Psoas muscle (tissue), 7 donors: ENCODE measurements at regions not wholly inside any gene's neighbourhood (a gene's known extent, or its start where the extent isn't known, plus 50 kb on each side); places are given as distances from the start of the nearest gene placed in this dataset.

Source experiments
- ATAC-seq, 4 donors: fragments of 200-7000 bp; cut with Tn5 transposase; one replicate each; pipeline ENCODE4 v1.9.1; 2020; ENCODE audit warnings: moderate library complexity in 3 of 4, mild to moderate bottlenecking in 2 of 4
- DNase-seq, 2 donors: peaks; one replicate each; pipeline ENCODE4 v3.0.0-alpha.2; 2020
- H3K27ac ChIP-seq: fragments of 200-600 bp; one replicate; pipeline ENCODE4 v1.8.0; 2022
- H3K27me3 ChIP-seq, 3 donors: fragments of 200-600 bp in 1 of 3; one replicate each; pipeline versions ENCODE4 v1.6.1 to v1.8.0; 2013 to 2022; ENCODE audit warnings: low read length in 2 of 3, mild to moderate bottlenecking in 2 of 3, moderate library complexity in 1 of 3; ENCODE audit not compliant: insufficient read depth in 3 of 3
- H3K36me3 ChIP-seq, 2 donors: fragments of 200-600 bp in 1 of 2; one replicate each; pipeline versions ENCODE4 v1.6.1 to v1.8.0; 2013 to 2022; ENCODE audit warnings: low read depth in 1 of 2, mild to moderate bottlenecking in 1 of 2, moderate library complexity in 1 of 2; ENCODE audit not compliant: insufficient read depth in 1 of 2
- H3K4me1 ChIP-seq: fragments of 200-600 bp; one replicate; pipeline ENCODE4 v1.8.0; 2022
- H3K4me3 ChIP-seq: fragments of 200-600 bp; one replicate; pipeline ENCODE4 v1.8.0; 2022; ENCODE audit warnings: mild to moderate bottlenecking
- H3K9me3 ChIP-seq: fragments of 200-600 bp; one replicate; pipeline ENCODE4 v1.8.0; 2022
- WGBS, 3 donors: extraction: QIAGEN DNeasy Blood & Tissue Kit; methylation state at CpG; one replicate each; pipeline versions ENCODE4 v1.1.6 to v1.1.7; 2013; 5-methylcytosine and 5-hydroxymethylcytosine counted together
- intact Hi-C, 2 donors: fragments of 100-400 bp; cut with DNase I; formaldehyde crosslinking; loops; one replicate each; pipeline versions ENCODE4 v1.11.0 to v1.14.2; 2022
- TF ChIP-seq, protein P1 (sequence below): fragments of 200-600 bp; IDR thresholded peaks from one replicate; pipeline ENCODE4 v1.8.0; 2022; ENCODE audit warnings: antibody characterized with exemption
- donor health status: healthy with polysubstance abuse.
- donor health status: DM: no; HTN: no; CAD: no; lungs with moderate emphysema.
- donor health status: Bipolar disorder and iron deficiency.
- donor health status: healthy.
- donor health status: DM: yes; HTN: yes; CAD: no.
- donor health status: DM: no; HTN: no; CAD: no.
- donor health status: DM: yes; HTN: yes; CAD: no.

DNA sequence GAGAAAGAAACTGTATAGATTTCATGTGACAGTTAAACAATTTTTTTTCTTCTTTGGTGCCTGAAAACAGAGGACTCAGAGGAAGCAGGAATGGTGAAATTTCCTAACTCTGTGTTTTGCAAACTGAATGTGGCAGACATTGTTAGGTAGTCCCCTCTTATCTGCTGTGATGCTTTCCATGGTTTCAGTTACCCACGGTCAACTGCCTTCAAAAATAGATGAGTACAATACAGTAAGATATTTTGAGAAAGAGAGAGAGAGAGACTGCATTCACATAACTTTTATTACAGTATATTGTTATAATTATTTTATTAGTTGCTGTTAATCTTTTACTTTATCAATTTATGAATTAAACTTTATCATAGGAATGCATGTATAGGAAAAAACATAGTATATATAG is 627.2 kb downstream of the CCDC171 start:
- H3K36me3 ChIP-seq = no peaks in the 10 kb centered on the region
- WGBS, 3 donors = 46 to 74% (median 64%) methylated on average over 1 of the region's 1 CpG
- H3K9me3 ChIP-seq = no peaks in the 10 kb centered on the region
- no peaks in the 10 kb centered on the region for H3K27me3 ChIP-seq
- TF ChIP-seq, protein P1, sequence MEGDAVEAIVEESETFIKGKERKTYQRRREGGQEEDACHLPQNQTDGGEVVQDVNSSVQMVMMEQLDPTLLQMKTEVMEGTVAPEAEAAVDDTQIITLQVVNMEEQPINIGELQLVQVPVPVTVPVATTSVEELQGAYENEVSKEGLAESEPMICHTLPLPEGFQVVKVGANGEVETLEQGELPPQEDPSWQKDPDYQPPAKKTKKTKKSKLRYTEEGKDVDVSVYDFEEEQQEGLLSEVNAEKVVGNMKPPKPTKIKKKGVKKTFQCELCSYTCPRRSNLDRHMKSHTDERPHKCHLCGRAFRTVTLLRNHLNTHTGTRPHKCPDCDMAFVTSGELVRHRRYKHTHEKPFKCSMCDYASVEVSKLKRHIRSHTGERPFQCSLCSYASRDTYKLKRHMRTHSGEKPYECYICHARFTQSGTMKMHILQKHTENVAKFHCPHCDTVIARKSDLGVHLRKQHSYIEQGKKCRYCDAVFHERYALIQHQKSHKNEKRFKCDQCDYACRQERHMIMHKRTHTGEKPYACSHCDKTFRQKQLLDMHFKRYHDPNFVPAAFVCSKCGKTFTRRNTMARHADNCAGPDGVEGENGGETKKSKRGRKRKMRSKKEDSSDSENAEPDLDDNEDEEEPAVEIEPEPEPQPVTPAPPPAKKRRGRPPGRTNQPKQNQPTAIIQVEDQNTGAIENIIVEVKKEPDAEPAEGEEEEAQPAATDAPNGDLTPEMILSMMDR = no peak
- no peak overlapping the region for H3K4me3 ChIP-seq
- no peak overlapping the region for H3K27ac ChIP-seq
- DNase-seq (no peak), ATAC-seq (no peak)
- H3K4me1 ChIP-seq = no peaks in the 10 kb centered on the region
- intact Hi-C loops = no loop called here

DNA sequence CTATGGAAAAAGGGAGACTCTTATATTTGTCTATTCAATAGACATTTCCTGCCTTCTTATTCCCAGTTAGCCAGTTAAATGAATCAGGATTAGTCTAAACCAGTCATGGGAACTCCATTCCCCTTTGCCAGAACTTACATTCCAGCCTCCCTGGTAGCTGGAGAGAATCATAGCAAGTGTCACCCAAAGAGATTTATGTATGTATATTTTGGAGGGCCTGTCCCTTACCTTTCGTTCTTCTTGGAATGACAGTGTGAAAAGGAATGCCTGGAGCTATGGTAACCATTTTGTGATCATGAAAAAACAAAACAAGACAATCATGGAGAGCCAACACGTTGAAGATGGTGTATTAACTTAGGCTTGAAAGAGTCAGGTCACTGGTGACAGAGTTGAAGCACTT is 627.7 kb downstream of the CCDC171 start:
- DNase-seq (no peak), ATAC-seq (no peak)
- no peaks in the 10 kb centered on the region for H3K4me1 ChIP-seq
- intact Hi-C loops = no loop called here
- no peak overlapping the region for H3K27ac ChIP-seq
- WGBS, 3 donors = 20 to 33% (median 23%) methylated on average over 2 of the region's 2 CpGs
- no peaks in the 10 kb centered on the region for H3K36me3 ChIP-seq
- H3K27me3 ChIP-seq = no peaks in the 10 kb centered on the region
- no peaks in the 10 kb centered on the region for H3K9me3 ChIP-seq
- TF ChIP-seq, protein P1 = no peak
- H3K4me3 ChIP-seq = no peak overlapping the region

DNA sequence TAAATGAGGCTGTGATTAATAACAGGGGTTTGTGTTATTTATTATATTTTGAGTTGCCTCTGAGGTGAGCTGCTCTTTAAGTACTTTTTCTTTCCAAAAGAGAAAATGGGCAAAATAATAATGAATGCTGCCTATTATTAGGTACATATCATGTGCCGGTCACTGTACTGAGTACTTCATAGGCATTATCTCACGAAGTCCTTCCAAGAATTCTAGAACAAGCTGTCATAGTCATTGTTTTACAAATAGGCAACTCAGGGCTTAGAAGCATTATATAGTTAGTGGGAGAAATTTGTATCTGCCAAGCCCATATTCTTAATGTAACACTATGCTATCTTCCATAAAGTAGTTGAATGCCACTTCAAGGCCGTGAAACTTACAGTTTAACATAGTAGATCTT is 628.7 kb downstream of the CCDC171 start:
- no peaks in the 10 kb centered on the region for H3K9me3 ChIP-seq
- no peaks in the 10 kb centered on the region for H3K36me3 ChIP-seq
- intact Hi-C loops = no loop called here
- H3K4me1 ChIP-seq = no peaks in the 10 kb centered on the region
- no peak for ATAC-seq
- 43 to 60% (median 55%) methylated on average over 3 of the region's 3 CpGs for WGBS, 3 donors
- DNase-seq = no peak
- TF ChIP-seq, protein P1 = no peak
- no peak overlapping the region for H3K4me3 ChIP-seq
- H3K27ac ChIP-seq = no peak overlapping the region
- H3K27me3 ChIP-seq = no peaks in the 10 kb centered on the region

DNA sequence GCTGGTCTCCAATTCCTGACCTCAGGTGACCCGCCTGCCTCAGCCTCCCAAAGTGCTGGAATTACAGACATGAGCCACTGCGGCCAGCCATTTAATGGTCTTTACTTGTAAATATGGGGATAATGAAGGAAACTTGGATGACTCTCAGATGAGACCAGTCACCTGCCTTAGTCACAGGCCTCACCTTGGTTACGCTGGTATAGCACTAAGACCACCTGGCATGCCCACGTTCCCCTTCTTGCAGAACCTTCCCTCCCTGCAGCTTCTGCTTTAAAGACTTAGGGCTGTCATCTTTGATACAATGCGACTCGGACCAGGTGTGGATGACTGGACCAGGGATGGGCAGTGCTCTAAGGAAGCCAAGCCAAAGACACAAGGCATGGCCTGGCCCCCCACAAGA is 629.9 kb downstream of the CCDC171 start:
- Histone ChIP-seq H3K9me3 (no peaks in the 10 kb centered on the region), H3K4me1 (no peaks in the 10 kb centered on the region), H3K27me3 (no peaks in the 10 kb centered on the region), H3K4me3 (no peak overlapping the region), H3K27ac (no peak overlapping the region), H3K36me3 (no peaks in the 10 kb centered on the region)
- intact Hi-C loops = no loop called here
- ATAC-seq (no peak), DNase-seq (no peak)
- TF ChIP-seq, protein P1 = no peak
- WGBS, 3 donors = 86 to 96% (median 89%) methylated on average over 6 of the region's 6 CpGs

GRCh38 chr9:16184964-16185646 is 632.3 kb downstream of the CCDC171 start:
- Histone ChIP-seq H3K36me3 (no peaks in the 10 kb centered on the region), H3K27ac (no peak overlapping the region), H3K4me1 (no peaks in the 10 kb centered on the region), H3K9me3 (no peaks in the 10 kb centered on the region), H3K27me3 (no peaks in the 10 kb centered on the region), H3K4me3 (no peak overlapping the region)
- TF ChIP-seq, protein P1 = no peak
- ATAC-seq (no peak), DNase-seq (no peak)
- WGBS, 3 donors = 93 to 97% (median 95%) methylated on average over 4 of the region's 4 CpGs
- intact Hi-C loops = no loop called here
